AG09319 (cell line): ENCODE measurements at regions not wholly inside any gene's neighbourhood (a gene's known extent, or its start where the extent isn't known, plus 50 kb on each side); places are given as distances from the start of the nearest gene placed in this dataset.

ENCODE experiments used
- DNase-seq: peaks from one replicate; pipeline ENCODE4 v3.0.0-alpha.2; 2010; ENCODE audit warnings: low read depth; ENCODE audit errors: extremely low read depth
- TF ChIP-seq, protein P1 (sequence below): IDR thresholded peaks from 2 replicates; pipeline ENCODE4 v1.5.1; 2011; ENCODE audit warnings: low read depth, mild to moderate bottlenecking, inconsistent platforms, low read length, moderate library complexity

- TF ChIP-seq, protein P1, sequence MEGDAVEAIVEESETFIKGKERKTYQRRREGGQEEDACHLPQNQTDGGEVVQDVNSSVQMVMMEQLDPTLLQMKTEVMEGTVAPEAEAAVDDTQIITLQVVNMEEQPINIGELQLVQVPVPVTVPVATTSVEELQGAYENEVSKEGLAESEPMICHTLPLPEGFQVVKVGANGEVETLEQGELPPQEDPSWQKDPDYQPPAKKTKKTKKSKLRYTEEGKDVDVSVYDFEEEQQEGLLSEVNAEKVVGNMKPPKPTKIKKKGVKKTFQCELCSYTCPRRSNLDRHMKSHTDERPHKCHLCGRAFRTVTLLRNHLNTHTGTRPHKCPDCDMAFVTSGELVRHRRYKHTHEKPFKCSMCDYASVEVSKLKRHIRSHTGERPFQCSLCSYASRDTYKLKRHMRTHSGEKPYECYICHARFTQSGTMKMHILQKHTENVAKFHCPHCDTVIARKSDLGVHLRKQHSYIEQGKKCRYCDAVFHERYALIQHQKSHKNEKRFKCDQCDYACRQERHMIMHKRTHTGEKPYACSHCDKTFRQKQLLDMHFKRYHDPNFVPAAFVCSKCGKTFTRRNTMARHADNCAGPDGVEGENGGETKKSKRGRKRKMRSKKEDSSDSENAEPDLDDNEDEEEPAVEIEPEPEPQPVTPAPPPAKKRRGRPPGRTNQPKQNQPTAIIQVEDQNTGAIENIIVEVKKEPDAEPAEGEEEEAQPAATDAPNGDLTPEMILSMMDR = no peak
- DNase-seq = no peak
Measured at GRCh38 chr15:98386561-98386960, 261.8 kb upstream of the IGF1R start.

DNA sequence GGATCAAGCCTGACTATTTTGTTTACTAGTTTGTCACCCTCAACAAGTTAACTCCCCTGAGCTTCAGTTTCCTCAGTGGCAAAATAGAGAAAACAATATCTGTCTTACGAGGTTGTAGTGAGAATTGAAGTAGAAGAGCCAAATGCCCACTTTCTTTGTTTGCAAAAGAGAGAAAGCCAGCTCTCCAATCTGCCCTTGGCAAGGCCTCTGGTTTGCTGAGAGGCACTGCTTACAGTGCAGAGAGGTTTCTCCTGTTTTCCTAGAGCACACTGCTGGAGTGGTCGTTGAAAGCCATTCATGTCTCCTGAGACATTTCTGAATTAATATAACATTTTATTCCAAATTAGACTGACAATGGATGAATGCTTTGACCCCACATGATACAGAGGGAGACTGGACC lies 260.5 kb upstream of the IGF1R start:
- no peak for DNase-seq
- TF ChIP-seq, protein P1 = no peak

- TF ChIP-seq, protein P1 = no peak
- DNase-seq = no peak
Measured at GRCh38 chr15:98390946-98391530, 257.3 kb upstream of the IGF1R start.

DNA sequence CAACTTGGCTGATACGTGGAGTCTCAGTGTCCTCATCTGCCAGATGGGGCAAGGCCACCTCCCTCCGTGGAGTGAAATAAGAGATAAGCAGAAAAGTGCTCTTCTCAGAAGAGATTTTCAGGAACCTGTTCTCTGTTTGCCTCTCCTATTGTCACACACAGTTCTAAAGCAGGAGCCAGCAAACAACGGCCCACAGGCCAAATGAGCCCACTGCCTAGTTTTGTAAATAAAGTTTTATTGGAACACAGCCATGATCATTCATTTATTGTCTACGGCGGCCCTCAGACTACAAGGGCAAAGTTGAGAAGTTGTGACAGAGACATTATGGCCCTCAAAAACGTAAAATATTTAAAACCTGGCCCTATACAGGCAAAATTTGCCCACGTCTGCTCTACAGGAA lies 256.8 kb upstream of the IGF1R start:
- no peak for DNase-seq
- TF ChIP-seq, protein P1 = no peak

GRCh38 chr15:98393471-98393870 lies 254.9 kb upstream of the IGF1R start:
- TF ChIP-seq, protein P1 = no peak
- DNase-seq = no peak

- DNase-seq = no peak
Measured at GRCh38 chr15:98394546-98394945, 253.8 kb upstream of the IGF1R start.

GRCh38 chr15:98395974-98396610 lies 252.2 kb upstream of the IGF1R start:
- DNase-seq = no peak
- TF ChIP-seq, protein P1 = no peak

More at GRCh38 chr15:98394546-98394945, 253.8 kb upstream of the IGF1R start:
- TF ChIP-seq, protein P1 = no peak
